COLO668 (cell line): ENCODE measurements at regions not wholly inside any gene's neighbourhood (a gene's known extent, or its start where the extent isn't known, plus 50 kb on each side); places are given as distances from the start of the nearest gene placed in this dataset.
"Not testable (repeated sequence)": the region's sequence is repeated elsewhere in the genome, so short reads cannot be mapped to it uniquely, and the experiment has no call there.

Source experiments
- DNase-seq: peaks from one replicate; lab custom pipeline; 2025; ENCODE audit not compliant: unreplicated experiment; lab: John Stamatoyannopoulos, UW

- DNase-seq: no peak
Measured at GRCh38 chr17:16888413-16889087, 83.4 kb downstream of the TNFRSF13B start.

DNA sequence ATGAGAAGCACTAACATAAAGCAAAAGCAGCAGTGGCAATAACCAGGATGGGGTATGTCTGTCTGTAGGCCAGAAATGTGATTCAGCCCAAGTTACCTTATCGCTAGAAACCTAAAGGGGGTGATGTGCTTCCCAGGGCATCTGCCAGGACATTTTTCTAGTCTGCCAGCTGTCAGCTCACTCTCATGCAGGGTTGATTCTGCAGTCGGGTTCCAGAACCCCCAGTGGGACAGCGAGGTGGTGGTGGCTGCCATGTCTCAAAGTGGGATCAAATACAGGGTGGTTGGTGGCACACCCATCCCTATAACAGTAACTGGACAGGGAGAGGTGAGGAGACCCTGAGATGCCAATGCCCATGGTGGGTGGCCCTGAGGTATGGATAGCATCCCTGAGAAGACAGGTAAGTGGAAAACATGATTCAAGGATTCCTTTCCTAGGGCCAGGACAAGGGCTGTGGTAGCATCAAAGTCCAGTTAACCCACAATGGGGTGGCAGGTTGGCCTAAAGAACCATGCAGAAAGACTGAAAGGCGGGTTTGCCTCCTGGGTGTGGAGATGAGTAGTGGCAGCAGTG, 84.3 kb downstream of the TNFRSF13B start:
- DNase-seq: no peak

- no peak for DNase-seq
Measured at GRCh38 chr17:16886655-16887322, 85.1 kb downstream of the TNFRSF13B start.

DNA sequence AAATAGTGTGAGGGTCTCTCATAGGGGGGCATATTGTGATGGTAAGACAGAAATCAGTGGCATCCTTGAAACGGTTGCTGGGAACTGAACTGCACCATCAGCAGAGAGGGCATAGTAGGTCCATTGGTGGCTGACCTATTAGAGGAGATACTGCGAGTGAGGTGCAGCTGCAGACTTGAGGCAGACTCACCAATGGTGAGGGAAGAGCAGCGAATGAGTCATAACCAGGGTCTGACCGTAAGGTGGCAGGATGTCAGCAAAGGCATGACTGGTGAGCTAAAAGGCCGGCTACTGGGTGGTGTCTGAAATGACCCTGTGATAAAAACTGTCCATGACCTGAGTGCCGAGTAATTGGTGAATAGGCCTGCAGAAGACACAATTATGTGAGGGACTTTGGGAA, 86.7 kb downstream of the TNFRSF13B start:
- DNase-seq: not testable (repeated sequence)

- DNase-seq: not testable (repeated sequence)
Measured at GRCh38 chr17:16882926-16883265, 89.0 kb downstream of the TNFRSF13B start.

GRCh38 chr17:16882243-16882925, 89.5 kb downstream of the TNFRSF13B start:
- DNase-seq: no peak

- no peak for DNase-seq
Measured at GRCh38 chr17:16881239-16881924, 90.5 kb downstream of the TNFRSF13B start.

GRCh38 chr17:16880843-16881230, 91.1 kb downstream of the TNFRSF13B start:
- DNase-seq: no peak

GRCh38 chr17:16880121-16880842, 91.6 kb downstream of the TNFRSF13B start:
- DNase-seq: no peak

- no peak for DNase-seq
Measured at GRCh38 chr17:16879686-16880085, 92.2 kb downstream of the TNFRSF13B start.

GRCh38 chr17:16878606-16879005, 93.3 kb downstream of the TNFRSF13B start:
- no peak for DNase-seq

DNA sequence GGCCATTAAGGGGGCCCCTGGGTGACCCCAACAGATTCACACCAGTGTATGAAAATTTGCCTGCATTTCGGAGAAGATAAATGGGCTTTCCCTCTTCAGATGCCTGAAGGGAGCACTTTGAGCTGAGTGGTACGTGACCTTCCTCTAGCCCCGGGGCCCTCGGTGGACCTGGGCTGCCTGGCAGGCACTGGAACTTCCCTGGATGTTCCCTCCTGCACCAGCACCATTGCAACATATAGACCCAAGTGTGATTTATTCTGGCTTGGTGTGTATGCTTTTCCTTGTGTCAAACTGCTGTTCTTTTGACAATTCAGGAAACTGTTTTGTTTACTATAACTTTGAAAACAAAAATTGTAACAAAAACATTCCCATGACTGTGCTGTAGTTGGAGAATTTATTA, 93.8 kb downstream of the TNFRSF13B start:
- DNase-seq: no peak

GRCh38 chr17:16877099-16877498, 94.8 kb downstream of the TNFRSF13B start:
- no peak for DNase-seq

- DNase-seq: no peak
Measured at GRCh38 chr17:16875662-16876061, 96.3 kb downstream of the TNFRSF13B start.

- not testable (repeated sequence) for DNase-seq
Measured at GRCh38 chr17:16874216-16874615, 97.7 kb downstream of the TNFRSF13B start.

DNA sequence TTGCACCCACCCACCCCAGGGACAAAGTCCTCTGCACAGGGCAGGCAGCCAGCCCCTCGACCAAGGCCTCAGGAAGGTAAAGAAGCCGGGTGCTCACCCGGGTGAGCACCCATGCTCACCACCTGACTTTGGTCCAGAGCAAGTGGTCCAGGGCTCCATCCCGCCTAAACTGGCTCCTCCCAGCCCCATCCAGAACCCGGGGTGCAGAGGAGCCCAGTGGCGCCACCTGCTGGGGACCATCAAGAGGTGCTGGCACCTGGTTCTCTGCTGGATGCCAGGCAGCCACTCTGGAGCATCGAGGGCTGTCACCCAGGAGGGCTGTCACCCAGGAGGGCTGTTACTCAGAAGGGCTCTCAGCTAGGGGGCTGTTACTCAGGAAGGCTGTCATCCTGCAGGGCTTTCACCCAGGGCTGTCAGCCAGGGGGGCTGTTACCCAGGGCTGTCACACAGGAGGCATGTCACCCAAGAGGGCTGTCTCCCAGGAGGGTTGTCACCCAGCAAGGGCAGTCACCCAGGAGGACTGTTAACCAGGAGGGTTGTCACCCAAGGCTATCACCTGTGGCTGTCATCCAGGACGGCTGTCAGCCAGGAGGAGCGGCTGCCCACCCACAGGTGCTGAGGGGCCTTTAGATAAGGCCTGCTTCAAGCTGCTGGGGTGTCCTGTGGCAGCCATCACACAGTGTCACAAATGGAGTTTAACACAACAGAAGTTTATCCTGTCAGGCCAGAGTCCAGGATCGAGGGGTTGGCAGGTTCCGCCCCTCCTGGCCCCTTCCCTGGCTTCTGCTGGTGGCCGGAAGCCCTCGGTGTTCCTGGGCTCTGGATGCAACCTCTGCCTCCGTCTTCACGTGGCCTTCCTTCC, 98.5 kb downstream of the TNFRSF13B start:
- peak; percentile 8 for DNase-seq

- DNase-seq: no peak
Measured at GRCh38 chr17:16872351-16873173, 99.4 kb downstream of the TNFRSF13B start.

- not testable (repeated sequence) for DNase-seq
Measured at GRCh38 chr17:16871446-16872190, 100.3 kb downstream of the TNFRSF13B start.
